GM21367 (cell line): ENCODE measurements at regions not wholly inside any gene's neighbourhood (a gene's known extent, or its start where the extent isn't known, plus 50 kb on each side); places are given as distances from the start of the nearest gene placed in this dataset.

Experiments used
- ATAC-seq: cut with Tn5 transposase; IDR thresholded peaks from one replicate; pipeline ENCODE4 v1.9.1; 2021; ENCODE audit not compliant: unreplicated experiment

DNA sequence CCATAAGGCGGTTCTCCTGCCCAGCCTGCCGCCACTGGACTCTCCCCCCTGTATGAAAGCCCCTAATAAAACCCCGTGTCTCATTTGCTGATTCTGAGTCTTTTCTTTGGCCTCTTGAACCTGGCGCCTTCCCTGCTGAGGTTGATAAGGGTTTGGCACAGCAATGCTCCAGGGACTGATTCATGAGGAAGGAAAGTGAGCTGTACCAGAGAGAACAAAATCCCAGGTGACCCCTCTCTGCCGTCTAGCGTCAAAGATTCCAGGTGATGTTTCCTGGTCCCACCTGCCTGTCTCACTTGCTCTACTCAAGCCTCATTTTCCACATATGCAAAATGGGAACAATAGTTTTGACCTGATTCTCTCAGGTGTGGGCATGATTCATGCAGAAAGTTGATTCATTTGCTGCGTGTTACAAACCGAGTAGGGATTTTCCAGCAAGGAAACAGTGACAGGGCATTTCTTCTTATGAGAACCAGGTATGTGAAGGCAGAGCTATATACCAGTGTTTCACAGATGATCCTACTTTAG lies 730.6 kb upstream of the IGFBP3 start:
- no peak for ATAC-seq

DNA sequence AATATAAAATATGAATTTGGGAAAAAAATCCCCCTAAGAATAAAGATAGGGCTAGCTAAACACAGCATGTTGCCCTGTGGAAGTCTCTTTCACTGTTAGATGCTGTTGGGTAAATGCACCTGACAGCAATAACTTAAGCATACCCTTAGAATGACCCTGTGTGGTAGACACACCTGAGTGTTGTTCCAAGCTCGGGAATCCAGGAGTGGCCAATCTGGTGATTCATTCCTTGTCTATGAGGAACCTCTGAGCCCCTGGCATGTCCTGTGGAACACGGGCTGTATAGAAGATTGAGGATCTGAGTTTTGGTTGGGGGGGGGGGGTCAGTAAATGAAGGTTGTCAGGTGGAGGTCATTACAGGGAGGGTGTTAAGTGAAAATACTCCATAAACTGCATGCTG lies 730.0 kb upstream of the IGFBP3 start:
- no peak for ATAC-seq

DNA sequence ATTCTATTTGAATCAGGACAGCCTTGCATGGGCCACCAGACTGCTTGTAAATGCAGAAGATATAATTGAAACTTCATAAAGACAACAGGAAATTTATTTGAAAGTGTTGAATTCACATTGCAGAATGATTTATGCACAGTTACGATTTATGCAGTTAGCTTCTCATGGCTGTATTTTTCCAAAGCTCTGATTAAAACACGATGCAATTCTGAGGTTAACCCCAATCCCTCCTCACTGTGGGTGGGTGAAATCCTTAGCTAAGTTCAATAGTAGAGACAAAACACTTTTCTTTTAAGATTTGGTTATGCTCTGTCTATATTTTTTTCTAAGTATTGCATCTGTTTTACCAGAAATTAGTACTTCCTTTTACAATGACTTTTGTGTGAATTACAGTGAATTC lies 728.8 kb upstream of the IGFBP3 start:
- ATAC-seq = no peak

DNA sequence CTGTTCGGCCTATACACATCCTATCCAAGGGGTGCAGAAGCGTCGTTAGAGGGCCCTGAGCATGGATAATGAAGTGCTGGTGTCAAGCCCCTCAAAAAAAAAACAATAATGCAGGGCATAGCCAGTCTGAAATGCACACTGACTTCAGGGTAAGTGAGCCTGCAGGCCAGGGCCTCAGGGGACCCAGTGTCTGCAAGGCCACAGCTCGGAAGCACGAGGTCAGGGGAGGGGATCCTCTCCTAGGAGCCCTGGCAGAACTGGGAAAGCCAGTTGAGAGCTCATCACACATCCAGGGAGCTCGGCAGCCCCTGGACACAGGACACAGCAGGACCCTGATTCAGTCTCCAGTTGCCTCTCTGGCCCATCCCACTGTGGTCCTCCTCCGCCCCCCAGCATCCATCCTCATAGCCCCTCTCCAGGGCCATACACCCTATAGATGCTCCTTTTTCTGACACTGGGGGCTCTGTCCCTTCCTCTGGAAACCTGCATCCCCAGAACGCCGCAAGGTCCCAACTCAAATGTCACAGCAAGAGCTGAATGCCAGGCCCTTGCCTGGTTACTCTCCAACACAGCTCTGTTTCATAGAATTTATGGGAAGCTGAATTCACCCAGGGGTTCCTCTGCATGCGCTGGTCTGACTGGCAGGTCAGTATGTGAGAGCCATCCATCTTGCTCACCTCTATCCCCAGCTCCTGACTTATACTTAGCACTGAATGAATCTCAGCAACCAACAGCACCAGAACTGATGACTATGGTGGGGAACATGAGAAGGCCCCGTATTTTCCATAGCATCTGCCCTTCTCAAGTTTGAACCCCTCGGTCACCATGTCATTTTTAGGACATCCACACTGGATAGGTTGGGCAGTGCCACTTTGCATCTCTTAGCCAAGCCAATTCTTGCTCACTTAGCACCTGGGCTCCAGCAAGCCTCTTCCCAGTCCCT lies 717.0 kb upstream of the IGFBP3 start:
- no peak for ATAC-seq

DNA sequence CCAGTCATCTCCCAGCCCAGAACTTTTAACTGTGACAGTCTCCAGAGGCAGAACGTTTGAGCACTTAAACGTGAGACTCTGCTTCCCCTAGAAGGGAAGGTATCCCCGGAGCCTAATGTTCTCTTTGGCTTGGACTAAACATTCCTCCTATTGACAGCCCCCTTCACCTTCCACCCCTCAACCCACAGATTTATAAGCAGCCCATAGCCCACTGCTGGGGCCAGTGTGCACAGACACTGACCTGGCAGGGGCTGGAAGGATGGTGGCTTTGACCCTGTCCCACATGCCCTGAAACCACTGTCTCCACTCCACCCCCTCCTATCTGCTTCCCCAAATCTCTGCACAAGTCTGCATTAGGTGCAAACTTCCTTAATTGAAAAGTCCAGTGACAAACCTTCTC lies 715.0 kb upstream of the IGFBP3 start:
- ATAC-seq = no peak

DNA sequence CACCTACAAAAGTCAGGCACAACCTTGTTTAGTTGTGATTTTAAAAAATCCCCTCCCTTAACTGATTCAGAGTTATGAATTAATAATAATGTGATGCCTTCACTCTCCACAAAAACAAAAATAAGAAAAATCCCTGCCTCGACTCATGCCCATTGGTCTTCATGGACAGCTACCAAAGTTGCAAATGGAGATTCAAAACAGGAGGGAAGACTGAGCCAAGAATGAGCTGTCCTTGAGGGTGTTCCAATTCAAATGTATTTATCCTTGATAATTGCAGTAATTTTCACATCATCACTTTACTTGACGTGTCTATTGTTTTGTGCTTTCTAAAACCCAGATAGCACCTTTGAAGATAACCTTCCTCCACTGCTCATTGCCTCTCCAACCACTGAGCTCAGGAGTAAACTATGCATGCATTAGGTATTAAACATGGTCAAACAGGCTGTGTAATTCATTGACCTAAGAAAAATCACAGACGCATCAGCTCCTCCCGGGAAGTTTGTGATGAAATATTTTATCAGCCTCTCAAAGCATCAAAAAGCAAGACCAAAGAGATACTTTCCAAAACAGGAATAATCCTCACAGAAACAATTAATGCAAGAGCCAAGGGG lies 712.7 kb upstream of the IGFBP3 start:
- ATAC-seq = no peak

DNA sequence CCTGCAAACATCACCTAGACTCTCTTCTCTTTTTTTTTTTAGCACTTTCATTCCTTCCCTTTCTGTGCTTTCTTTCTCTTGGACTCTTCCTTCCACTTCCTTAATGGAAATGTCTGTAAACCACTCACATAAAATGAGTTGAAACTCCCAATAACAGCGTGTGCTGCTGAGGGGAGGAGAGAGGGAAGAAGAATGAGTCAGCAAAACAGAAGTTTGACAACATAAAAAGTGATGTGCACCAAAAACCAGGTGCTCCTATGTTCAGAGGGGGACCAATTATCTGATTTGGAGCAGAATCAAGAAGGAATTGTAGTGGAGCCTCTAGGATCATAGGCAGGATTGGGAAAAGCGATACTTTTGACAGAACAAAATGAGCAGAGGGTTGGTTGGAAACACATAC lies 712.1 kb upstream of the IGFBP3 start:
- no peak for ATAC-seq

DNA sequence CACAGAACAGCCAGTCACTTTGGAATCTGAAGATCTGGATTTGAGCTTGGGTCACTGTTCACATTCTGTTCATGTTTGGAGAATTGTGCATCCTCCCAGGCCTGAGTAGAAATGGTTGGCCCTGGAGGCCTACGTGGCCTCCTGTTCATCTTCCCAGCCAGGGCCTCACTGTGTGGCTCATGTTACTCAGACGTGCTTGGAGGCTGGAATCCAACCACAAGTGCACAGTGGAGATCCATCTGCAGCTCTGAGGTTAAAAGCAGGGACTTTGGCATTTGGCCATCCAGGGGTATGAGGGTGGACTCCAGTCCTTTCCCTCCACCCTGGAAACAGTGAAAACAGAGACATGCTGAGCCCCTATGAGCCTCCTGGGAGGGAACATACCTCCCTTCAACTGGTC lies 709.0 kb upstream of the IGFBP3 start:
- ATAC-seq = no peak

DNA sequence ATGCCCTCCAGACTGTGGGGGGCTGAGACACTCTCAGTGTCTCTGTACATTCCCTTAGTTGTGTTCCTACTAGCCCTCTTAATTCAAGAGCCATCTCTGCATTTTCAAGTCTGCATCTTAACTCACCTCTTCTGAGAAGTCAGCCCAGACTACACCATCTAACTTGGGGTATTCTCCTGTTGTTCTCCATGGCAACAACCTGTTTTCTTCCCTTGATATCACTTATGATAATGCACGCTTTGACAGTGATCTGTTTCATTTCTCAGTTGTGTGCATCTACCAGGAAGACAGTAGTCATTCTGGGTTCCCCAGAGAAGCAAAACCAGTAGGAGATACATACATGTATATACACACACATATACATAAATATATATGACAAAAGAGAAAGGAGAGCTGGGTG lies 707.3 kb upstream of the IGFBP3 start:
- ATAC-seq = no peak

DNA sequence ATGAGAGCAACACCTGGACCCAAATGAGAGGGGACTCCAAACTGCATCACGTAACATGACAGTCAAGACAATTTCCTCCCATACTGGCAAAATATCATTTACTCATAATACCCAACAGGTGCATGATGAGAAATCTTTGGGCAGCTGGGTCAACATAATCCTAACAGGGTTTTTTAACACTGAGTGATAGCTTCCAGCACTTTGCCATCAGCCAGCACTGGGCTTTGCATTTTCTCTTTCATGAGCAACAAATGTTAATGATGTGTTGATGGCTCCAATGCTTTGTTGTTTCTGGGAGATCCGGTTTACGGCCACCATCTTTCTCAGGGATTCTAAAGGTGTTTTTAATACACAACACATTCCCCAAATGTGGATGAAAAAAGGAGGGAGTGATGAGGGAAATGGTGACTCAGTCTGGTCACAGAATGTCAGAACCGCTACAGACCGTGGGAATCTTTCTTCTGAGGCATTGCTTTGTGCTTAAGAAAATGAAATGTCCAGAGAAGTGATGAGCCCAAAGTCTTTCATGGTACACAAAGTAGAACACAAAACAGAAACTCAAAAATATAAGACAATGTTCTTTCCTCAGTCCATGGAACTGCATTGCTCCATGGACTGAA lies 705.7 kb upstream of the IGFBP3 start:
- ATAC-seq = no peak

DNA sequence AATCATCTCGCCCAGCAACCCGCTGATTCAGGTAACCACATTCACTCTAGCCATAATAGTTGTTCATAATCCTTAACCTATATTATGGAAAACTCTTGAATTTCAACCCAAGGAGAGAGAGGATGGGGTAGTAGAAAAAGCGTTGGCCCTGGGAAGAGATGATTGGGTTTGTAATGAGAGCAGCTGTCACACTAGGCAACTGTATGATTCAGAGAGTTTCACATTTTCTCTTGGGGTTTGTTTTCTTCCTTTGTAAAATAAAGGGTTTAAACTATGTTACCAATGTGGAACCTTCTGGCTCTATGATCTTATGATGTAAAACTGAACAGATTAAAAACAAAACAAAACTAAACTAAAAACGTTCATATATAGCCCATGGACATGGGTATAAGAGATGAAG lies 705.2 kb upstream of the IGFBP3 start:
- no peak for ATAC-seq

DNA sequence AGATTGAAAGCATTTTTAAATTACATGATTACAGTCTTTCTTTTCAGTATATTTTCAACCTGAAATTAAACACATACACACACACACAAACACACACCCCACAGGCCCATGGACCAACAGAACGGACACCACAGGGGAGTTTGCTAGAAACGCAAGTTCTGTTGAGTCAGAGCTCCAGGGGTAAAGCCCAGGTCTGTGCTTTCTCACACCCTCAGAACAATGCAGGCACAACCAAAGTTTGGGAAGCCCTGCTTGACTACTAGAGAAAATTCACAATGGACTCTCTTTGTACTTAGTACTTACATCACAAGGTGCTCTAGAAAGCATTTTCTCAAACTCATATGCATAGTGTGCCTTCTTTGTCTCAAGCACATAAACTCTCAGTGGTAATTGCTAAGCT lies 704.0 kb upstream of the IGFBP3 start:
- no peak for ATAC-seq

DNA sequence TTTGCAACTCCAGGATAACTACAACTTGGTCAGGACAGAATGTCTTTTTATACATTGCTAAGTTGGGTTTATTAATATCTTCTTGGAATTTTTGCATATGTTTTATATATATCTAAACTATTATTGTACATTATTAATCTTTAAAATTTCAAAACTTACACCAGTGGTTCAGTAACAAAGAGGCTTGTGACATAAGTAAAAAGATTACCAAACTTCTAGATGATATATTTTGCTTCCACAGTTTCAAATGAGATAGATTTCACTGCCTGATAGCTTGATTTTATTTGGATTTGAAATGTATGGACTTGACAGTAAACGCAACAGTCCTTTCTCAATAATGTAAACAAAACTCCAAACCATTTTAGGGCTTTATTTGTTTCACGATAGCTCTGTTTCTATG lies 701.2 kb upstream of the IGFBP3 start:
- no peak for ATAC-seq

DNA sequence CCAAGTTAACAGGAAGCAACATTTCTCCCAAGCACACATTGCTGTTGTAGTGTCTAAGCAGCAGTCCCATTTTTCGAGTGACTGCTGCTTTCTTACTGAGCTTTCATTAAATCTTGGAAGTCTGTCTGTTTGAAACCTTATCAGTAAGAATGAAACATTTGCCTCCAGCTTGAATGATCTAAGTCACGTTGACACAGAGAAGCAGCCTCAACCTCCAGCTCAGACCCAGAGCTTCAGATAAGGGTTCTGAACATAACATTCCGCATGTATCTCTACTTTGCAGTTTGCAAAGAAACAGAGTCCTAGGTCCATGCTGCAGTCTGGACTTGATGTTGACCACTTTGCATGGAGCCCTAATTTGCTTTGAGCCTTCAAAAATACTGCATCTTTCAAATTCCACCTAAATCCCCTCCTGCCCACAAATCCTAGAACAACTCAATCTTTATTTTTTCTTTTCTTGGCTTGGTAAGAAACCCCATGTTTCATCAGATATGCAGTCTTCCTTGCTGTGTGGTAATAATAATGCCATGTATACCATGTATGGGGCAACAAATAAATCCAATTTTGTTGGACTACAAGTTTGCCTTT lies 698.7 kb upstream of the IGFBP3 start:
- no peak for ATAC-seq

DNA sequence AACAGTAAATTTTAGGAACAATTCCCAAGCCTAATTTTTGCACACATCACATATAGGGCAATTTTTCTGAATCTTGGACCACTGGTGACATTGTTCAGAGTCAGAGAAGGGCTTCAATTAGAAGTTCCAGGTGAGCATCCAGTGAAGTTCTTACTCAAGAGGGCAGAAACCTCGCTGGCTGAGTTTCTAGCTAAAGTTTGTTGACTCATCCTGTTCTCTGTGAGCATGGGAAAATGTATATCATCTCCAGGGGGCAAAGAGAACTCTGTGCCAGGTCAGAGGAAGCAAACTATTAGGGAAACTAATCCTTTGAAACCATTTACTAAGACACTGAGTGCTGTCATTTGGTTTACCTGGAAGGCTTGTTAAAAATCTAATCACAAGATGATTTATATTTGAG lies 695.6 kb upstream of the IGFBP3 start:
- no peak for ATAC-seq

DNA sequence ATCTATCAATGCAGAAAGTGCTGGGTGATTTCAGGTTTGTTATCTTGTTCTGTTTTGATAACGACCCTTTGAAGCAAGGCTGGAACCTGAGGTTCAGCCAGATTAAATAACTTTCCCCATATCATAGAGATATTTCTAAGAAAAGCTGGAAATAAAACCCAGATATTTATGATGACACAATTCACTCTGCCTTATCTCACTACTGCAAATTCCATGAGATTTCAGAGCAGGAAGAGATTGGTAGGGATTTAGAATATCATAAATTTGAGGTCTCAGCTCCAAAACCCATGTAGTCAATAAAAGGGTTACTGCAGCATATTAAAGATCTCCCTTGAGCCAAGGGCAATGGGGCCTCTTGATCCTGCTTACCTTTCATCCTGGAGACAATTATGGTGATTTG lies 692.5 kb upstream of the IGFBP3 start:
- no peak for ATAC-seq

DNA sequence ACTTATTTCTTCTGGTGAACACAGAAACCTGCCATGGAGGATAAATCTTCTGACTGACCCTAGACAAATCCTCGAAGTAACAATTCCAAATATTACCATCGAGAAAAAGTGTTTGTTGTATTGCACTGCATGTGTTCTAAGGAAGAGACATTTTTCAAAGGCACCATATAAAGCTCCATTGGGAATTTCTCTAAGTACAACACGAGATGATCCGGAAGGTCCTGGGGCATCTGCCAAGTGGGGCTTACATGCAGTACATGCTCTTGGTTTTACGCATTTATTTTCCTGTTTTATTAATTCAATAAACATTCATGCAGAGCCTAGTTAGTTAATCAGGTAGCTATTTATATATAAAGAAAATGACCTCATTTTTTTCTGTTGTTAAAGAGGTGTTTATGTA lies 692.0 kb upstream of the IGFBP3 start:
- no peak for ATAC-seq

DNA sequence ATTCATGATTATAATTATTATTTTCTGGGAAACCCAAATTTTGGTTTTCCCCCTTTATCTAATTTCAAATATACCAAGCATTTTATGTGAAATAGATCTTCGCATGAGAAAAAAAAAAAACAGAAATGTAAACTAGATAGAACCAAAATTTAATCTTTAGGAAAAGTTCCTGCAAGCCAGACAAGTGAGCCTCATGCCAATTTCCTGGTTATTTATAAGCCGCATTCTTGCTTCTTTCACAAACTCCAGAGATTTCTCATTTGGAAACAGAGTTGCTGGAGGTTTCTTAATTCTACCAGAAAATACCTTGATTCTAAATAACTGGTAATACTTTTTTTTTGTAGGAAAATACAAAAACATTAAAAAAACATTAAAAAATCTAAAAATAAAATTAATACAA lies 690.4 kb upstream of the IGFBP3 start:
- no peak for ATAC-seq

DNA sequence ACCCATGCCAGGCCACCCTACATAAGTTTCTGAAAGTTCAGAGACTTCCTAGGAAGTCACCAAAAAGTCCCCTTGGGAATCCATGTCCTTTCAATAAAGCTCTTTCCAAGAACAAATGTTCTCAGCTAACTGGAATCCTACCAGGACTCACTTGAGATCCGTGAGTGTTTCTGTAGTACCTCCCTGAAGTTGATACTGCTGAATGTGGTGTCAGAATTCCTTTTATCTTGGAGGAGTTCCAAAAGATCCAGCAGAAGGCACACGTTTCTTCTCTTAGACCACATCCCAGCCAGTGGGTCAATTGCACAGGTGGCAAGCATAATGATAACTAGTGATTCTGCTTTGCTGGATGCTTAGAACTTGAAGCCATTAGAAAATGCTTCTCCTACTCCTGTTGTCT lies 689.7 kb upstream of the IGFBP3 start:
- no peak for ATAC-seq

DNA sequence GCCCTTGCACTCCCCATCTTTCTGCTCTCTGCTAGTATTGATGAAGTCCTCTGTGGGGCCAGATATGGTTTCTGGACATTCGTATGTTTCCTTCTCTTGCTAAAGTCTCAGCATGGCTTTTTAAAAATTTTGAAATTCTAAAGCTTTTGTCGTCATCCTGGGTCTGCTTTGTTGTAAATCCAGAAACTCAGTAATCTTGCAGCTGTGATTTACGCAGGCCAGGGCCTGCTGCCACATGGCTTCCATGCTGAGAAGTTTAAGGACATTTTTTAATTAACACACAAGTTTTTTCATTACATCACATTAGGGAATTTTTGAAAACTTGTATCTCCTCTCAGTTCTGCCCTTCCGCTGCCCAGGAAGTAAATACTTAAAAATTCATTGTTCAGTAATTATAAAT lies 686.1 kb upstream of the IGFBP3 start:
- ATAC-seq = no peak

DNA sequence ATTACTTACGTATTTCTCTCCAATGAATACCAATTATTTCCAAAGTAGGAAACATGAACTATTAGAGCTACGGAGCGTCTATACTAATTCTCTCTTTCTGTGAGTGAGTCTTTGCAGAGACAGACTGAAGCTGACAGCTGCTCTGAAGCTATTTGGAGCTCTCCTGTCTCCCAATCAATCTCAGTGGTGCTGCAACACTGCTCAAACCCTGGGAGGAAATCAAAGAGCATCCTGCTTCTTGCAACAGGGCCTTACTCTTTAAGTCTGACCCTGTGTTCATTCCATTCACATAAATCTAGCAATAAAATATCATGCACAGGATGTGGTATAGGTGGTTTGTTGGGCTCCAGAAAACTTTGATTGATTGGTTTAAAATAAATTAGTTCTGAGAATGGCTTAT lies 685.7 kb upstream of the IGFBP3 start:
- ATAC-seq = no peak

DNA sequence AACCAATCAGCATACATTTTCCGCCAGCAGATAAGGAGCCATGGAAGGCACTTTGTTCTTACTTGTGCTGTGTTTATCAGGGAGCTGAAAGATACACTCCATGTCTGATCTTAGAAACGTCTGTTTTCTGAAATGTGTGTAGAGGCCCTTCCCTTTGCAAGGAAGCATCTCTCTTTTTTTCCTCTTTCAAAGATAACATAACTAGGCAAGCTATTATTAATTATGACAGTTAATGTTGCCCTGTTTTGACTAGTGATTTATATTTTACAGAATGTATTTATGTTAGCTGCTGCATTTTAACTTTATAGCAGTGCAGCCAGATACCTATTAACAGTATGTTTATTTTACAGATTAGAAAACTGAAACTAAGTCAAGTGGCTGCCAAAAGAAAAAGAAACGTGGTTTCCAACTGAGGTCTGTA lies 683.2 kb upstream of the IGFBP3 start:
- ATAC-seq = no peak
